WTC11 (cell line): ENCODE measurements at regions not wholly inside any gene's neighbourhood (a gene's known extent, or its start where the extent isn't known, plus 50 kb on each side); places are given as distances from the start of the nearest gene placed in this dataset.

Experiments used
- ATF6 ChIP-seq: sonication (generic); formaldehyde crosslinking; IDR thresholded peaks from 2 replicates; pipeline ENCODE4 v1.8.1; 2023; ENCODE audit warnings: mild to moderate bottlenecking, missing genetic modification reagents
- CDX4 ChIP-seq: fragments of 250-450 bp; sonication (Bioruptor Pico); IDR thresholded peaks from 2 replicates; pipeline ENCODE4 v1.9.0; 2021; ENCODE audit warnings: moderate library complexity, mild to moderate bottlenecking, inconsistent platforms, borderline replicate concordance
- CTCF ChIP-seq: fragments of 200-600 bp; IDR thresholded peaks from 2 replicates; pipeline ENCODE4 v1.8.0; 2022; ENCODE audit warnings: antibody characterized with exemption
- ETV6 ChIP-seq: sonication (generic); formaldehyde crosslinking; IDR thresholded peaks from 2 replicates; pipeline ENCODE4 v1.8.1; 2022; ENCODE audit warnings: mild to moderate bottlenecking, missing genetic modification reagents
- FOXK1 ChIP-seq: sonication (generic); formaldehyde crosslinking; IDR thresholded peaks from 2 replicates; pipeline ENCODE4 v1.8.0; 2022; ENCODE audit warnings: mild to moderate bottlenecking, moderate library complexity, missing genetic modification reagents
- FOXP1 ChIP-seq: sonication (generic); formaldehyde crosslinking; IDR thresholded peaks from 2 replicates; pipeline ENCODE4 v1.8.0; 2022; ENCODE audit warnings: missing genetic modification reagents, mild to moderate bottlenecking, moderate library complexity, borderline replicate concordance
- FOXP4 ChIP-seq: sonication (generic); formaldehyde crosslinking; IDR thresholded peaks from 2 replicates; pipeline ENCODE4 v1.8.0; 2022; ENCODE audit warnings: mild to moderate bottlenecking, missing genetic modification reagents
- MAX ChIP-seq: sonication (generic); formaldehyde crosslinking; IDR thresholded peaks from 2 replicates; pipeline ENCODE4 v1.8.0; 2022; ENCODE audit warnings: mild to moderate bottlenecking, missing genetic modification reagents
- MXD4 ChIP-seq: fragments of 250-450 bp; sonication (Bioruptor Pico); IDR thresholded peaks from 2 replicates; pipeline ENCODE4 v1.8.0; 2021; ENCODE audit warnings: mild to moderate bottlenecking, moderate library complexity, borderline replicate concordance
- NR2C2 ChIP-seq: sonication (generic); formaldehyde crosslinking; IDR thresholded peaks from 2 replicates; pipeline ENCODE4 v1.8.0; 2022; ENCODE audit warnings: mild to moderate bottlenecking, missing genetic modification reagents
- RORB ChIP-seq: fragments of 250-450 bp; sonication (Bioruptor Pico); IDR thresholded peaks from 2 replicates; pipeline ENCODE4 v1.9.0; 2021; ENCODE audit warnings: mild to moderate bottlenecking
- SMAD4 ChIP-seq: sonication (generic); formaldehyde crosslinking; IDR thresholded peaks from 2 replicates; pipeline ENCODE4 v1.8.0; 2022; ENCODE audit warnings: mild to moderate bottlenecking, missing genetic modification reagents
- SP1 ChIP-seq: sonication (generic); formaldehyde crosslinking; conservative IDR thresholded peaks from 2 replicates; pipeline ENCODE4 v1.8.1; 2022; ENCODE audit warnings: missing genetic modification reagents
- ZNF512 ChIP-seq: sonication (generic); formaldehyde crosslinking; IDR thresholded peaks from 2 replicates; pipeline ENCODE4 v1.8.1; 2022; ENCODE audit warnings: missing genetic modification reagents, borderline replicate concordance

DNA sequence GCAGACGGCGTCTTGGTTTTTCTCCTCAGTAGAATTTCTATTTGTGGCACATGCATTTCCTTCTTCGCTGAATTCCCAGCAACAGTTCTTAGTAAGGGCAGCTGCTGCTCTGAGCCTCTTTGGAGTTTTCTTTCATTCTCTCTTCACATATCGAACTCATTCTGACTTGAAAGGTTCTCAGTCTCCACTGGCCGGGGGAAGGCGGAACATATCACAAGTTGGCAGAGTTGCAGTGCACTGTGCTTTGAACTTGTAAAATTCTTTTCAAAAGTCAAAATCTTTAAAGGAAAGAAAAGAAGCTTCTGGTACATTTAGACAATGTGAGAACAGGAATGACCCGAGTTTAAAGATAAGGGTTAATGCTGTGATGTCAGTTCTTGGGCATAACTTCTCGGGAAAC is 286.1 kb upstream of the MAP3K7 start:
- TF ChIP-seq CTCF = no peak
- no peak for TF ChIP-seq FOXP1
- no peak for TF ChIP-seq NR2C2 (CRISPR knock-in tag)
- no peak for TF ChIP-seq ZNF512 (CRISPR knock-in tag)
- TF ChIP-seq RORB (CRISPR knock-in tag) = no peak
- no peak for TF ChIP-seq MAX (CRISPR knock-in tag)
- TF ChIP-seq ETV6 (CRISPR knock-in tag) = no peak
- TF ChIP-seq MXD4 (CRISPR knock-in tag) = no peak
- TF ChIP-seq SMAD4 (CRISPR knock-in tag) = no peak
- no peak for TF ChIP-seq CDX4 (CRISPR knock-in tag)
- TF ChIP-seq FOXP4 (CRISPR knock-in tag) = no peak
- no peak for TF ChIP-seq SP1
- TF ChIP-seq ATF6 = no peak
- TF ChIP-seq FOXK1 (CRISPR knock-in tag) = no peak
